IMR-90 (cell line): ENCODE measurements at regions not wholly inside any gene's neighbourhood (a gene's known extent, or its start where the extent isn't known, plus 50 kb on each side); places are given as distances from the start of the nearest gene placed in this dataset.

Experiments
- BHLHE40 ChIP-seq: fragments of 150-350 bp; IDR thresholded peaks from 2 replicates; pipeline ENCODE4 v1.6.1; 2016; ENCODE audit warnings: mild to moderate bottlenecking, low read depth, low read length
- CEBPB ChIP-seq: IDR thresholded peaks from 2 replicates; pipeline ENCODE4 v1.6.1; 2012; ENCODE audit warnings: low read depth, low read length, improper control_type of control experiment
- CTCF ChIP-seq: conservative IDR thresholded peaks from 2 replicates; pipeline ENCODE4 v1.5.1; 2012; ENCODE audit warnings: mild to moderate bottlenecking, low read depth, low read length, improper control_type of control experiment
- FOS ChIP-seq: fragments of 150-350 bp; IDR thresholded peaks from 2 replicates; pipeline ENCODE4 v1.6.1; 2016; ENCODE audit warnings: low read depth, low read length
- MAFK ChIP-seq: IDR thresholded peaks from 2 replicates; pipeline ENCODE4 v1.6.1; 2012; ENCODE audit warnings: low read depth, low read length, improper control_type of control experiment
- MAZ ChIP-seq: IDR thresholded peaks from 2 replicates; pipeline ENCODE4 v1.6.1; 2012; ENCODE audit warnings: low read depth, mild to moderate bottlenecking, low read length, improper control_type of control experiment, moderate library complexity, borderline replicate concordance
- MXI1 ChIP-seq: IDR thresholded peaks from 2 replicates; pipeline ENCODE4 v1.6.1; 2012; ENCODE audit warnings: low read depth, mild to moderate bottlenecking, low read length, moderate library complexity, borderline replicate concordance
- POLR2A ChIP-seq: IDR thresholded peaks from 2 replicates; pipeline ENCODE4 v1.6.1; 2012; ENCODE audit warnings: mild to moderate bottlenecking, low read depth, low read length
- SMC3 ChIP-seq: fragments of 150-350 bp; IDR thresholded peaks from 2 replicates; pipeline ENCODE4 v1.6.1; 2016; ENCODE audit warnings: low read depth, mild to moderate bottlenecking, antibody characterized with exemption, low read length, moderate library complexity
- TF ChIP-seq, protein P1 (sequence below): fragments of 150-350 bp; IDR thresholded peaks from 2 replicates; pipeline ENCODE4 v1.6.1; 2017; ENCODE audit warnings: mild to moderate bottlenecking, antibody characterized with exemption, low read length, low read depth

GRCh38 chr5:153088538-153088937 is 401.9 kb upstream of the GRIA1 start:
- TF ChIP-seq CTCF (no peak), POLR2A (no peak), MXI1 (no peak), FOS (no peak), CEBPB (no peak), BHLHE40 (no peak), MAZ (no peak), SMC3 (no peak), MAFK (no peak)
- TF ChIP-seq, protein P1, sequence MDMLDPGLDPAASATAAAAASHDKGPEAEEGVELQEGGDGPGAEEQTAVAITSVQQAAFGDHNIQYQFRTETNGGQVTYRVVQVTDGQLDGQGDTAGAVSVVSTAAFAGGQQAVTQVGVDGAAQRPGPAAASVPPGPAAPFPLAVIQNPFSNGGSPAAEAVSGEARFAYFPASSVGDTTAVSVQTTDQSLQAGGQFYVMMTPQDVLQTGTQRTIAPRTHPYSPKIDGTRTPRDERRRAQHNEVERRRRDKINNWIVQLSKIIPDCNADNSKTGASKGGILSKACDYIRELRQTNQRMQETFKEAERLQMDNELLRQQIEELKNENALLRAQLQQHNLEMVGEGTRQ, result no peak
